Raji (cell line): ENCODE measurements at regions not wholly inside any gene's neighbourhood (a gene's known extent, or its start where the extent isn't known, plus 50 kb on each side); places are given as distances from the start of the nearest gene placed in this dataset.

ENCODE experiments used
- POLR2A ChIP-seq: IDR thresholded peaks from 2 replicates; pipeline ENCODE4 v1.6.1; 2011; ENCODE audit warnings: low read depth, low read length, control low read depth; ENCODE audit not compliant: insufficient read depth

- TF ChIP-seq POLR2A = no peak
Observed at GRCh38 chr15:39381517-39381916, 199.4 kb upstream of the THBS1 start.

GRCh38 chr15:39388118-39388517 lies 192.8 kb upstream of the THBS1 start:
- no peak for TF ChIP-seq POLR2A

- TF ChIP-seq POLR2A = no peak
Observed at GRCh38 chr15:39391230-39391629, 189.6 kb upstream of the THBS1 start.

DNA sequence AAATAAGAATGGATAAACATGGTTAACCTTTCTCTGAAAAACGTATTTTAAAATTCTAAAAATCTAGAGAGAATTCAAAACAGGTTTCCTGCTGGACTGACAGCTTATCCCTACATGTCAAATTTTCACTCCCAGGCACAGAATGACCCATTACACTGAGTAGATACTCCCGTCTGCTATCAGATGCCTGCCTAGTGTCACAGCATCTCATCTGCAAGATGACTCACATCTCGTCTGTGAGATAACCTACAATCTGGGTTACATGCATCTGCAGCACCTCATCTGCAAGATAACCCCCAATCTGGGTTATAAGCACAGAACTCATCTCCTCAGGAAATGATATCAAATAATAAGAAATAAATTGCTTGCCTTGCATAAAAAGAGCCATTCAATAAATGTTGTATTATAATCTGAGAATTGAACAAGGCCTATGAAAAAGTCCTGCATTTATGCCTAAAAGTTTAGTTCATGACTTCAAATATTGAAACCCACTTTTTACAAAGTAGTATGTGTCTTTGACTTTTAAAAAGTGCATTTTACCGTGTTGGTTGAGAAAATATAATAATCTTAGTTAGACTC lies 188.3 kb upstream of the THBS1 start:
- TF ChIP-seq POLR2A = no peak

DNA sequence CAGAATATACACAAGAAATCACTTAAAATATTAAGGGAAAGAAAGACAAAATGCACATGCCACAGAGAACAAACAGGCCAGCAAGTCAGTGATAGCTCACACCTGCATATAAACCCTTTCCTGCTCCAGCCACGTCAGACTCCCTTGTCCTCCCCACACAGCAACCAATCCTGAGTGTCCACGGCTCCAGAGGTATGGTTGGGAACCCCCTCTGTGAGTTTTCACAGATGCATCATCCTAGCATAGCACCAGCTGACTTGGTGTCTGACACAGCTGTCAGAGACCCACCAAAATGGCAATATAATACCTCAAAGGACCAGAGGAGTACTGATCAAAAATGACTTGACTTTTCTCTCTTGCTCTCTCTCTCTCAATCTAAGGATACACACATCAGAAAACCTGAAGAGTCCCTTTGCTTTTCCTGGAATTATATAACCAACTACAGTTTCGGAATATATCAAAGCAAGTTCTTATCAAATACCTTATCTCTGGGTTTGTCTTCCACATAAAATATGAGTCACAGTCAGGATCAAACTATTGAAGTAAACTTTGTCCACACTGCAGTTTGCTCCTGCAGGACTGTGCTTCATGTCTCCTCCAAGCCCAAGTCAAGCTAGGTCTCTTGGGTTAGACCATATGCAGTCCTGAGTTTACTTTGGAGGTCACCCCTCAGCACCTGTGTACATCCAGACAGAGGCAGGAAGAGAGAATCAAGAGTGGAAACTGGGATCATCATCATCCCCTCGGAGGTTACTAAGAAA lies 187.1 kb upstream of the THBS1 start:
- no peak for TF ChIP-seq POLR2A

- no peak for TF ChIP-seq POLR2A
Observed at GRCh38 chr15:39394496-39394895, 186.4 kb upstream of the THBS1 start.

GRCh38 chr15:39396979-39397615 lies 183.8 kb upstream of the THBS1 start:
- no peak for TF ChIP-seq POLR2A

- TF ChIP-seq POLR2A = no peak
Observed at GRCh38 chr15:39397883-39398282, 183.0 kb upstream of the THBS1 start.

GRCh38 chr15:39399600-39399999 lies 181.3 kb upstream of the THBS1 start:
- no peak for TF ChIP-seq POLR2A

- TF ChIP-seq POLR2A = no peak
Observed at GRCh38 chr15:39400002-39400401, 180.9 kb upstream of the THBS1 start.

- TF ChIP-seq POLR2A = no peak
Observed at GRCh38 chr15:39400821-39401550, 179.9 kb upstream of the THBS1 start.

DNA sequence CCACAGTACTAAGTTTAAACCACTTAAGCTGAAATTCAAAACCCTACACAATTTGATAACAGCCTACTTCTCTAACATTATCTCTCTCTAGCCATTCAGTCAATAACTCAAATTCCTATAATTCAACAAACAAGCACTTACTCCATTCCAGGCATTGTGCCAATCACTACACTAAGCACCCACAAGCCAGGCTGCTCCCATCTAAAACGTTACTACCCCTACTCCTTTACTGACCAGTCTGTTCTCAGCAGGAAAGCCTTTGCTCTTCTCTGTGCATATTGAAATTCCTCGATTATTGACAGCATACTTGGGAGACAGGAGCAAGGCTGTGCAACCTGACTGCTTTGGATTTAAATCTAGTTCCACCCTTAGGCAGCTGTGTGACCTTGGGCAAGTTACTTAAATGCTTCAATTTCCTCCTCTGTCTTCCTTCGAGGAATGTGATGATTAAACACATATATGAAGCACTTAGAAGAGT lies 177.2 kb upstream of the THBS1 start:
- no peak for TF ChIP-seq POLR2A

- TF ChIP-seq POLR2A = no peak
Observed at GRCh38 chr15:39404767-39405181, 176.1 kb upstream of the THBS1 start.

- TF ChIP-seq POLR2A = no peak
Observed at GRCh38 chr15:39406485-39406884, 174.4 kb upstream of the THBS1 start.

DNA sequence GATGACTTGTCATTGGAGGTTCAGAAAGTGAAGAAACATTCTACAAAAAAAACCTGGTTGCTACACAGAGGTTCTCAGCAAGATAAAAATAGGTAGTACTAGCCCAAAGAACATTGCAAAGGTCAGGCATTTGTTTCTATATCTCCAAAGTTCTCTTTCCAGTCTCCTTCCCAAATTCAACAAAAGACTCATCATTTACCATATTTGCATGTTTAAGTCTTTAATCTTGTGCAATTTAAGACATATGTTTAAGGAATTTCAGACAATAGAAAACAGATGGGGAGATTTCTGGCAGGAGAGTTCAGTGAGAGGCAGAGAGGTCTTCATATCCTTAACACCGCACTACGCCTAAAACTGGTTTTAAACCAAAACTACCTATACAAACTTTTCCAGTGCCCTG lies 173.8 kb upstream of the THBS1 start:
- TF ChIP-seq POLR2A = no peak
